K562 (cell line): ENCODE measurements at regions not wholly inside any gene's neighbourhood (a gene's known extent, or its start where the extent isn't known, plus 50 kb on each side); places are given as distances from the start of the nearest gene placed in this dataset.
A peak's percentile ranks its signal among the peaks of the same experiment; 100 is the strongest.

Experiments
- BCOR ChIP-seq: fragments of 450-650 bp; IDR thresholded peaks from 2 replicates; pipeline ENCODE4 v1.6.1; 2016
- ETV5 ChIP-seq: sonication (generic); formaldehyde crosslinking; IDR thresholded peaks from 2 replicates; pipeline ENCODE4 v1.4.0; 2020; ENCODE audit warnings: low read depth, mild to moderate bottlenecking, missing genetic modification reagents
- MGA ChIP-seq: fragments of 450-650 bp; IDR thresholded peaks from 2 replicates; pipeline ENCODE4 v1.6.1; 2016; ENCODE audit warnings: mild to moderate bottlenecking, moderate library complexity
- TSC22D4 ChIP-seq: fragments of 450-650 bp; IDR thresholded peaks from 2 replicates; pipeline ENCODE4 v1.6.1; 2016; ENCODE audit warnings: missing genetic modification characterization, missing biosample characterization, control low read depth

GRCh38 chr20:4073852-4074741, 58.7 kb upstream of the RNF24 start (continued):
- TF ChIP-seq MGA: no peak
- peak; percentile 38; the same call in 1 of the 2 replicates for TF ChIP-seq ETV5
- TF ChIP-seq TSC22D4 (tag): no peak
- peak; percentile 84 for TF ChIP-seq BCOR
- TF ChIP-seq, all 486 proteins: peak for 19
